ENCODE measurements at regions not wholly inside any gene's neighbourhood (a gene's known extent, or its start where the extent isn't known, plus 50 kb on each side); places are given as distances from the start of the nearest gene placed in this dataset.

- no peak for DNase-seq (ENCODE audit: low read depth)
- H3K4me3 ChIP-seq (ENCODE audit: low read depth, low read length), result no peak overlapping the region
- TF ChIP-seq MAX (IDR thresholded peaks at IDR 0.05; ENCODE audit: low read depth, low read length) (no peak), MYC (IDR thresholded peaks at IDR 0.05; ENCODE audit: low read depth, low read length) (no peak), CTCF (IDR thresholded peaks at IDR 0.05; ENCODE audit: low read depth, low read length) (no peak), POLR2A (IDR thresholded peaks at IDR 0.05; ENCODE audit: extremely low read depth, insufficient read length) (no peak)
These were observed 1817.2 kb upstream of the CDH9 start for GRCh38 chr5:28855626-28856025.

- TF ChIP-seq CTCF (IDR thresholded peaks at IDR 0.05; ENCODE audit: low read depth, low read length) (no peak), POLR2A (IDR thresholded peaks at IDR 0.05; ENCODE audit: extremely low read depth, insufficient read length) (no peak), MAX (IDR thresholded peaks at IDR 0.05; ENCODE audit: low read depth, low read length) (no peak), MYC (IDR thresholded peaks at IDR 0.05; ENCODE audit: low read depth, low read length) (no peak)
- DNase-seq (ENCODE audit: low read depth), result peak; percentile 23
- no peak overlapping the region for H3K4me3 ChIP-seq (ENCODE audit: low read depth, low read length)
These were observed 1812.0 kb upstream of the CDH9 start for GRCh38 chr5:28850320-28850921.

- H3K4me3 ChIP-seq (ENCODE audit: low read depth, low read length), result no peak overlapping the region
- no peak for TF ChIP-seq MYC (IDR thresholded peaks at IDR 0.05; ENCODE audit: low read depth, low read length)
- no peak for TF ChIP-seq POLR2A (IDR thresholded peaks at IDR 0.05; ENCODE audit: extremely low read depth, insufficient read length)
- TF ChIP-seq MAX (IDR thresholded peaks at IDR 0.05; ENCODE audit: low read depth, low read length), result no peak
- no peak for TF ChIP-seq CTCF (IDR thresholded peaks at IDR 0.05; ENCODE audit: low read depth, low read length)
- DNase-seq (ENCODE audit: low read depth), result no peak
These were observed 1792.7 kb upstream of the CDH9 start for GRCh38 chr5:28831042-28831441.

GRCh38 chr5:28823231-28823630, 1784.8 kb upstream of the CDH9 start:
- no peak for TF ChIP-seq MYC (IDR thresholded peaks at IDR 0.05; ENCODE audit: low read depth, low read length)
- no peak for TF ChIP-seq CTCF (IDR thresholded peaks at IDR 0.05; ENCODE audit: low read depth, low read length)
- no peak for TF ChIP-seq MAX (IDR thresholded peaks at IDR 0.05; ENCODE audit: low read depth, low read length)
- TF ChIP-seq POLR2A (IDR thresholded peaks at IDR 0.05; ENCODE audit: extremely low read depth, insufficient read length), result no peak

GRCh38 chr5:28822071-28822470, 1783.7 kb upstream of the CDH9 start:
- TF ChIP-seq MAX (IDR thresholded peaks at IDR 0.05; ENCODE audit: low read depth, low read length) (no peak), CTCF (IDR thresholded peaks at IDR 0.05; ENCODE audit: low read depth, low read length) (no peak), MYC (IDR thresholded peaks at IDR 0.05; ENCODE audit: low read depth, low read length) (no peak), POLR2A (IDR thresholded peaks at IDR 0.05; ENCODE audit: extremely low read depth, insufficient read length) (no peak)
- H3K4me3 ChIP-seq (ENCODE audit: low read depth, low read length), result no peak overlapping the region
- no peak for DNase-seq (ENCODE audit: low read depth)

More at GRCh38 chr5:28823231-28823630, 1784.8 kb upstream of the CDH9 start:
- DNase-seq (ENCODE audit: low read depth), result no peak
- H3K4me3 ChIP-seq (ENCODE audit: low read depth, low read length), result no peak overlapping the region
